Stimulated activated CD4-positive, alpha-beta T cell treated with anti-CD3 and anti-CD28 coated beads, Interleukin-1b, Interleukin-23, amount 100 ng/mL, for 48 hours (primary cell): ENCODE measurements at regions not wholly inside any gene's neighbourhood (a gene's known extent, or its start where the extent isn't known, plus 50 kb on each side); places are given as distances from the start of the nearest gene placed in this dataset.

Experiments
- DNase-seq: peaks from one replicate; pipeline ENCODE4 v3.0.0-alpha.2; 2020

DNA sequence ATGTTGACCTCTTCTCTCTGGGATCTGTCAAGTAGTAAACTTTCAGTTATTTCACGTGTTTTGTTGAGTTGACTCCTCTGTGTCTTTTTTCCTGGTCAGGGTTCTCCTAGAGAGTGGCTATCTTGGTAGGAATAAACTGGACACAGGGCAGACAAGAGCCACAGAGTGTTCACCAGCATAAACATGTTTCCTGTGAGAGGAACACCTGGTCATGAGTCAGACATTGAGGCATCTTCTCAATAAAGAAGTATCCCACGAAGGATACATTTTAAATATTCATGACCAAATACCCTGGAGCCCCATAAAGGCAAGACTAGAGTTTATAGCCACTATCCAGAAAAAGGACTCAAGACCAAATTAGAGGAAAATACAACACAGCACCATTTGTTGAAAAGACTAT, 269.7 kb upstream of the ZNF521 start:
- no peak for DNase-seq

DNA sequence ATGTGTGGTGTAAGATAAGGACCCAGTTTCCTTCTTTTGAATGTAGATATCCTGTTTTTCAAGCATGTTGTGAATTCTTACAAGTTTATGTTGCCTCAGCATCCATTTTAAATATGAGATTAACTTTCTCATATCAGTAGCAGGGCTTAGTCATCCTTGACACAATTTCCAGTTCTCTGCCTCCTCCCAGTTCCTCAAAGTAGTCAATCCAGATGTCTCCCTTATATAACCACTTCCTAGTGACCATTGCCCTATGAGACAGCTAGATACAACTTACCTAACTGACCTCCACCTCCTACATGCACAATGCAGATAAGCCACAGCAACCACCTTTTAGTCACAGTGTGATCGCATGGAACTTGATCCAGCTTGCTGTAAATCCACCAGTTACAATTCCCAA, 269.2 kb upstream of the ZNF521 start:
- no peak for DNase-seq

DNA sequence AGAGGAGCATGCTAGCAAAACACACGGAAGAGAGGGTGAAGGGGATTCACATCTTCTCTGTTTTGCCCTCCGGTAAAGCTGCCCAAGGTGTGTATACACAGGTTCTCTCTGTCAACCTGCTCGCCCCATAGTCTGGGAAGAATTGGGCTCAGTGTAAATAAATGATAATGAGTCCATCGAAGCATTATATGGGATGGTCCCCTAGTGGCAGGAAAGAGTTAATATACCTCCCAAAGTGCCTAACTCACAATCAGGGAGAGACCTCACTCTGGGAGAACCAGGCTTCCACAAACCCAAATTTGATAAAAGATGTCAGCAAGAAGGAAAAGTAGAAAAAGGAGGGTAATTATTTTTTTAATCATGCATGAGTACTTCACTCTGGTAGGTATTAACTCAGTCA, 262.2 kb upstream of the ZNF521 start:
- DNase-seq: no peak

DNA sequence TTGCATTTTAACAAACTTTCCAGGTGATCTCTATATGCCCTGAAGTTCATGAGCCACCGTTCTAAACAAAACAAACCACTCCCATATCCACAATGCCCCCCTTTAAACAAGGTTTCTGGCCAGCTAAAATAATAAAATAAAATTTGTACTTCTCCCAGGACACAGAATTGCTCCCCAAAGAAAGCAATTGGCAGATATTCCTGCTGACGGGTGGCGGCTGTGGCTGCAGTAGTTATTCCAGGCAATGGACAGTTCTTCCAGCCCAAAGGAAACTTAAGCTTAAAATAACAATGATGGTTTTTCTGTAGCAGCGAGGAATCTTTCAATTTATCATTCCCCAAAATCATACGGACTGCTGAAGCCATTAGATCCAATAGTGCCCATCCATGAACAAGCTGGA, 260.5 kb upstream of the ZNF521 start:
- no peak for DNase-seq

DNA sequence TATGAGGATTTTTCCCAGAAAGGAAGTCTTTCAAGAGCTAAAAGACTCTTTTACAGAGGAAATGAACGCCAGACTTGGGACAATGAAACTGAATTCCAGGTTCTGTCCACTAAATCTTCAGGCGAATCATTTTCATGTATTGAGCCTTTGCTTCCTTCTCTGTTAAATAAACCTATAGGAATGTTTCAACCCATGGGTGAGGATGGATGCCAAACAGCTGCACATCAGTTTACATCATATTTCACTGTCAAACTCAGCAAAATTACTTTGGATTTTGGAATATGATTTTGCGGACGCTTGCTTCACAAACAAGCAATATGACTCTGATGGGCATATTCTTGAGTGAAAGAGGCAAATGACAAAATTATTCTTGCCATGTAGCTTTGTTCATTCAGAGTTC, 256.1 kb upstream of the ZNF521 start:
- DNase-seq: no peak

DNA sequence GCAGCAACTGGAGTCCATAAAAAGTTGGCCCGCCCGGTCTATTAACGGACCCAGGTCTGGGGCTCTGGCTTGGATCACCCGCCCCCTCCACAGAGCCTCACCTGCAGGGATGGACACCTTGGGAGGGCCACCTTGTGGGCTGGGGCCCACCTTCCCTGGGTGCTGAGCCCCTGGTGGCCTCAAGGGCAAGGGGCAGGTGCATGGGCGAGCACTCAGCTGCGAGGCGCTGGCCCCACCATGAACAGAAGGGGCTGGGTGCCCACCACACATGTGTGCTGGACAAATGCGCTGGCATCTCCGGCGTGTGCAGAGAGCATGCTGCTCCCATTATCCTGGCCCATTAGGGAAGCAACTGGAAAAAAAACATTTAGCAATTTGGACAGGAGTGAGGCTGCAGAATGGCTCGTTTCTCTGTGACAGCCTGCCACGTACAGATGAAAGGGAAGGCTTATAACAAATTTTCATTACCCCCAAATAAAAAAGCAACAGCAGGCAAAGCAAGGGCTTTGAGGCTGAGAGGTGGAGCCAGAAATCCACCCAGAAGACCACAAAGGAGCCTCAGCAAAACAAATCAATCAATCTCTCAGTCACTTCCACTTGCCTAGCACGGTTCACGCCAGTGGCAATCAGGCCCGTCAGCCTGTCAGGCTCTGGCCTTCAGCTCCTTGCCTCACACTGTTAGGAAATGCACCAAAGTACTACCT, 253.1 kb upstream of the ZNF521 start:
- no peak for DNase-seq

DNA sequence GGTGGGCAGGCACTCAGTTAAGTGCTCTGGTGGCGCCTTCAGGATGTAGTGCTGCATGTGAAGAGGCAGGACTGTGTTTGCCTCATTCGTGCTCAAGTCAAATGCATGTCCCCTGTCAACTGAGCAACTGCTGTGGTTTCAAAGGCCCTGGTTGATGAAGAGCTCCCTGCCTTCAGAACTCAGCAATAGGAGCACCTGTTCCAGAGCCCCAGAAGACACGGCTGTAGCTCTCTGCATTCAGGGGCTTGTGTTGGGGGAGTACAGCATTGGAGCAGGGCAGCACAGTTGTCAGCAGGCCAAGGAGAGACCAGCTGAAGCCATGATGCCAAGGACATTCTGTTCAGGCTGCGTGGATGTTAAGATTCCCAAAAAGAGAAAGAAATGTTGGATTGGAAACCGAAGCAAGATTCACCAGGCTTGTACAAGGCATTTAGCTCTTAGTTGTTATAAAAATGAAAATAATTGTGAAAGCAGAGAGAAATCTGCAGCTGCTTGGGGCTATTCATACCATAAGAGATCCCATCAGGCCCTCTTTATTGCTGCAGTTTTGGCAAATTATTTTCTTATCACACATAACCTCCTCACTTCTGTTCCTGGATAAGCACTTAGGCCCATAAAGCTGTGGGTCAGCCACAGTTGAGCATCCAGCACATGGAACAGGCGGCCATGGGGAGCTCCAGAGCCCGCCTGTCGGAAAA, 252.4 kb upstream of the ZNF521 start:
- DNase-seq: no peak

DNA sequence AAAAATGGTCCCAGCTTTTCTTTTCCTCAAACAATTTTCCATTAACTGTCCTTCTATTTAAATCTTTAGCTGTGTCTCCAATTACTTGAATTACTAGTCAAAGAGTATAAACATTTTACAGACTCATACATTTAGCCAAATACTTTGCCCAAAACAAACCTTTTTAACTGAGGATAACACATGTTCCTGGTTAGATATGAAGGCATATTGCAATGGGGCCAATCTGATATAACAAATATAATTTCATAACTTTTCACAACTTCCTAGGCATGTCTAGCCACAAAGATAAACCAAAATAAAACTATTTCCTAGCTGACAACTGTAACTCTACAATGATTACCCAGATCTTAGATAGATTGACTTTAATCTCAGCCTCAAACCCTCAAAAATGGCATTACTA, 247.5 kb upstream of the ZNF521 start:
- DNase-seq: no peak

DNA sequence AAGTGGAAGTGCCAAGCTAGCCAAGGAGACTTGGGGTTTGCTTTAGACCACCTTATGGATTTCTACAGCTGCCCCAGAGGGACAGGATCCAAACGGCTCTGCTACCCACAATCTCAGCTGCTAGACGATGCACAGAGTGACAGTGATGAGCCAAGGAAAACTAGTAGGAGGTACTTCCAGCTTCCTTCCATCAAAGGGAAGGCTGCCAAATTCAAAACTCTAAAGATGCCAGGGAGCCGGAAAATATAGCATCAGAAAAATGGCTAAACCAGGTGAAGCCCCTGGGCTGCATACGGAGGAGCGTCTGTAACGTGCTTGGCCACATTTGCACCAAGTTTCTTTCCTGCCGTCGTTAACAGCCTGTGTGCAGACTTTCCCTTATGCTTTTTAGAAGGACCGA, 245.5 kb upstream of the ZNF521 start:
- no peak for DNase-seq

DNA sequence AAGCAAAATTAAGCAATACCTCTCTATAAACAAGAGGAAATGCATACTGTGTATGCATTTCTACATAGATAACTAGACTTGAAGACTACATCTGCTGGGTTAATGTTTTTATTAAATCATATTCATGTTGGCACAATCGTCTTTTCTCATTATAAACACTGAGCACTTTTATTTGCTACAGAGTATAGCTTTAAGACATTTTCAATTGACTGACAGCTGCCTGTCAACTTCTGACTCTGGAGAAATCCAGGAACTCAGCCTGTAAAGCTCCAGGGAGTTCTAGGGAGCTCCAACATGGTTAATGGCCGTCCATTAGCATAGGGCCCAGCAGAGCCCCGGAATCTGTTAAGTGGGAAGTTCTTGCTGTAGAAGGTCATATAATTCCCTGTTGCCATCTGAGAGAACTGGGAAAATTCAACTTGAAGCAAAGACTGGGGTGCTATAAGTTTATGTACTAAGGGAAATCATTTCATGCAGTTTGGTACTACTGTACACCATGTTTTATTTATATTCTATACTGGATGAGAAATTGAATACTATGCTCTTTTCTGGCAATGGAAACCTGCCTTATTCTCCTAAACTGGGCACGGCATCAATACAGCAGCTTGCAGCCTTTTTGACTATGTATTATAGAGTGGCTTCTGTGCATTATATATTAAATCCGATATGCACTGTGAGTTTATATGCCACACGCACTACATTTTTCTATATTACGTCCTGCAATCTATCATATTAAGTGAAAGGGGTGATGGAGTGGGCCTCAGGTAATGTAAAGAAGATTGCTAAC, 243.5 kb upstream of the ZNF521 start:
- no peak for DNase-seq

DNA sequence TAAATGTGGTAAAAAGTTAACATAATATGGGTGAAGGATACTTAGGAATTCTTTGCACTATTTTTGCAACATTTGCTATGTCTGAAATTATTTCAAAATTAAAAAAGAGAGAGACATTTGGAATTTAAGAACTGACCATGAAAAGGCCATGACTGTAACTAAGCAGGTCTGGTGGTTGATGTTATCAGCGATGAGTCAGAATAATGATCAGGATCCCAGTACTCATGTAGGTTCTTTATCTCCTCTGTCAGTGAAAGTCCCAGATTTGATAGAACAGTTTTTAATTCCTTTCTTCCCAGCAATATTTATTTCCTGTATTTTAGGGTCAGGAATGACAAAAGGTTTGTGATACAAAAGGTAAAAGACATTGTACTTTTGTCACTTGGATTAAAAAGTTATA, 242.4 kb upstream of the ZNF521 start:
- no peak for DNase-seq

DNA sequence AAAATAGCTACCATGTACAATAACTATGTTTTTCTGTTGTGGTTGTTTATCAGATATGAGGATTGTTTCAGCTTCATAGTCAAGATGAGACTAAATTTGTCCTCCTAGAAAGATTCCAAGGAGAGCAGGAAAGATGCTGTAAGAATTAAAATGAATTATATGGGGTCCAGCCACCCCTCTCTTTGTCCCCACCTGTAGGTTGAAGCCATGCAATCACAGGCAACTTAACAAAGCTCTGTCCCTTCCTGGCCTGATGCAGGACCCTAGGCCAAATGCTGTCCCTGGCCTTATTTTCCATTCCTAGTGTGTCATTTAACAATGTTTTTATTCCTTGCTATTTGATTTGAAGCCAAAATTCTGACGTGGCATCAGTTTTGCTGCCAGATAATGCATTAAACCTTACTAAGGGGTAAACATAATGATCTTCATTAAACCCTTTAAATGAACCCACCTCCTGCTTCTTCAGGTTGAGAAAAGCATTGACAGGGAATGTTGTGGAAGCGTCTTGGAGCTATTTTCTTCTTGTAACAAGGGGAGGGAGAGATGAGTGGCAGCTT, 240.9 kb upstream of the ZNF521 start:
- DNase-seq: no peak

DNA sequence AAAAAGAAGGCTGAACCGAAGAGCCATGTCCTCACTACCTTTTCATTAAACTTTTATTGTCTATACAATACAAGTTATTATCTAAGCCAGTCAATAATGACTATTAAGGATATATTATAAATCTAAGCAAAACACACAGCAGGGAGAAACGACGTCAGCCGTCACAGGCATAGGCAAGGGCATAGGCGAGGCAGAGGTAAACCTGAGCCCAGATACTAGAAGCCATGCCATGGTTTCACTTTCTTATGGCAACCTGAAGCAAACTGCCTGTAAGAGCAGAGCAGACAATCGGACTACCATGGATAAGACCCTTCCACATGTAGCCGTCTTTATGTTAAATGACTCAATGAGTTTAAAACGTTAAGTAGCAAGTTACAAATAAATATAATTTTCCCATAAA, 238.5 kb upstream of the ZNF521 start:
- no peak for DNase-seq

DNA sequence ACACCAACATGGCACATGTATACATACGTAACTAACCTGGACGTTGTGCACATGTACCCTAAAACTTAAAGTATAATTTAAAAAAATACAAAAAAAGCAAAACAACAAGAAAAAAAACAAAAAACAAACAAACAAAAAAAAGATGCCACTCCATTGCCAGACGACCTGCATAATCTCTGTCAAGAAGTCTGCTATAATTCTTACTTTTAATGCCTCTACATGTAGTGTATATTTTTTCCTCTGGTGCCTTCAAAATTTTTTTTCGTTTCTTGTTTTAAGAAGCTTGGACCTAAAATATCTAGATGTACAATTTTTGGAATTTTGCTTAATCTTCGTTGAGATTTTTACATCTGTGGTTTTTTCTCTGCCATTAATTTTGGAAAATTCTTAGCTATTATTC, 235.6 kb upstream of the ZNF521 start:
- no peak for DNase-seq

DNA sequence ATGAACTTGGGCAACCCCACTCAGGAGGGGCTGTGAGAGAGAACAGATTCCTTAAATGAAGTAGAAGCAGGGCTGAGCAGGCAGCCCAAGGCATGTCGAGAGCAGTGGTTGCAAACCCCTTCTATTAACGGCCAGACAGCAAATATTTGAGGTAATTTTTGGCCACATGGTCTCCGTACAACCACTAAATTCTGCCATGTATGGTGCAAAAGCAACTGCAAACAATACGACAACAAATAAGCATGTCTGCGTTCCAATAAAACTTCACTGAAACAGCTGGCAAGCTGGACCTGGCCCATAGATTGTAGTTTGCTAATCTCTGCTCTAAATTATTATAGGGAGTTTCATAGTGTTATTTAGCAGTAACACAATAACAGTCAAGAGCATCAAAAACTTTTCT, 217.0 kb upstream of the ZNF521 start:
- DNase-seq: no peak

DNA sequence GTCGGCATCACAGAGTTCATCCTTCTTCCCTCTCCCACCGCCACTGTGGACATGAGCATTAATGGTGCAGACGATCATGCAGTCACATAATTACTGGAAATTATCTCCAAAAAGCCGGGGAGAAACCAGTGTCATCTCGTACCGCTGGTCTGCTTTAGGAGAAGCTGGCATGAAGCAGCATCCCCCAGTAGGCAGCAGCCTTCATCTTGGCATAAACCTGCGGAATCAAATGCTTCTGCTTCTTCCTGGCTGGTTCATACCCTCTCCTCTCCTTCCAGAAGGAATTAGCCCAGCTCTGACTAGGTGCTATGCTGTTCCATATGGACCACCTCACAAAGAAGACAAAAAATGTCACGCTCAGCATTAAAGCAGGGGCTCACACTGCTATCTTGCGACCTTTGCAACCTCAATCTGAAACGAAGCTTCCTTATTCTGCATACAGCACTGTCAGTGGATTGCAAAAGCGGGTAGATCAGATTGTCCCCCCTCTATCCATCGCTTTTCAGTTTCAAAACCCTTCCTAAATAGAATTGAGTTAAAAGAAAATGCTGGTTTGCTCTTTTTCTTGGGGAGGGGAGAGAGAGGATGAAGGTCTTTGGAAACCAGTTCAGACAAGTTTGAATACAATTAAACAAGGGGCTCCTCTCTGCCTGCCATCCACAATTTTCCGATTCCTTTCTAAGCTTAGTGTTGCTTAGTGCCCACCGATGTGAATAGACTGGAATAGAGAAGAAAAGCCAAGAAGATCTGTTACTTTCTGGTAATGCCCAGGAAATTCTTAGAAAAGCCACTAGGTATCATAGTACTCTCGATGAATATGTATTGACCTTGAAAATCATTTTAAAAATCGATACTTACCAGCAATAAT, 212.1 kb upstream of the ZNF521 start:
- DNase-seq: no peak

DNA sequence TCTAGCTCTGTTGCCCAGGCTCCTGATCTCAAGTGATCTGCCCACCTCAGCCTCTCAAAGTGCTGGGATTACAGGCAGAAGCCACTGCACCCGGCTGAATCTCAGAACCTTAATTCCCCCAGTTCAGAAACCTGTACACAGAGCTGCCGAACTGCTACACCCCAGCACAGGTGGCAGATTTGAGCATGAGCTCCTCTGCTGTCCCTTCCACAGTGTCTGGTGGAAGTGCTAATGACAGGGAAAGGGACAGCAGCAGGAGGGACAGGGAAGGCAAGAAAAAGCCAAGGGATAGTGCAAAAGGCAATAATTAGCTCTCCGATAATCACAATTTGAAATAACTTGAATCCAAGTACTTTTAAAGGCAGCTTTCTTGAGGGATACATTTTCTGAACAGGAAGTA, 211.4 kb upstream of the ZNF521 start:
- DNase-seq: no peak

DNA sequence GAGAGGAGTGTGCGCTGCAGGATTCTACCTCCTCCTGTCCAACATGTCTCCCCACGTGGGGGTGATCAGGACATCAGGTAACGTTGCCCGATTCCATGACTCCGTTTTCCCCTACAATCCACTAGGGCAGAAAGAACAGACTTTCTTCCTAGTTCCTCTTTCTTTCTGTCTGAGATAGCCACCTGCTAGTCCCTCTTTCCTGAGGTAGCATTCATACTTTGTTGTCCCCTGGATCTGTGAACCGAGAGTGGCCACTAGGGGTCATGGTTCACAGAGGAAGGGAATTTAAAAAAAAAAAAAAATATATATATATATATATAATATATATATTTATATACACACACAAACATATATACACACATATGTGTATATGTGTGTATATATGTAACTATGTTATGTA, 210.0 kb upstream of the ZNF521 start:
- no peak for DNase-seq

DNA sequence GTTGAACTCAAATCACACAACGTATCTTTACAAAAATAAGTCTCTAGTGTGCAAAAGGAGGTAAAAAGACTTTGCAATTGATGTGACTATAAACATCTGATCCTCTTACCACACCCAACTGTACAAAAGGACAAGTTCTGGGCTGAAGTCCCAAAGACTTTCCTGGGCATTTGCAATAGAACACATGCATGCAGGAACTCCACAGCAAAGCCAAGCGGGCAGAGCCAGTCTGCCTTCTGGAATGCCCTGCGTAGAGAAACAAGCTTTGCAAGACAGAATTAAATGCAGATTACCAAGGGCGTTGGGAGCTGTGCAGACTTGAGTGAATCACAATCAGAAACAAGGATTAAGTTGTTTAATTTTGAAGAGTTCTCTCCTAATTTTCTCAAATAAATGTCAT, 208.4 kb upstream of the ZNF521 start:
- no peak for DNase-seq

DNA sequence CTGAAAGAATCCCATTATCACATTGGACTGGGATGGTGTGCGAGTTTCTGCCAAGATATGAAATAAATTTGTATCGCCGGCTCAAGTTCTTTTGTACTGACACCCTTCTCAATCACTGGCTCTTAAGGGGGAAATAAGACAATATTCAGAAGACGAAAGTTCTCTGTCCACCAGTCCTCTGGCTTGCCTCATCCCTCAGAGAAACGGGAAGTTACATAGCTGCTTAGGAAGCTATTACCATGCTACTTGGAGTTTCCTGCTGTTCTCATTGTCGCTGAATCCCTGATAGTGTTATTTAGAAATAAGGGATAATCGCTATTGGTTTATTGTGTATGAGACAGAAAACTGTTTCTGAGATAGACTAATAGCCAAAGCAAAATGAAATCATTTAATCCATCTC, 205.0 kb upstream of the ZNF521 start:
- no peak for DNase-seq

DNA sequence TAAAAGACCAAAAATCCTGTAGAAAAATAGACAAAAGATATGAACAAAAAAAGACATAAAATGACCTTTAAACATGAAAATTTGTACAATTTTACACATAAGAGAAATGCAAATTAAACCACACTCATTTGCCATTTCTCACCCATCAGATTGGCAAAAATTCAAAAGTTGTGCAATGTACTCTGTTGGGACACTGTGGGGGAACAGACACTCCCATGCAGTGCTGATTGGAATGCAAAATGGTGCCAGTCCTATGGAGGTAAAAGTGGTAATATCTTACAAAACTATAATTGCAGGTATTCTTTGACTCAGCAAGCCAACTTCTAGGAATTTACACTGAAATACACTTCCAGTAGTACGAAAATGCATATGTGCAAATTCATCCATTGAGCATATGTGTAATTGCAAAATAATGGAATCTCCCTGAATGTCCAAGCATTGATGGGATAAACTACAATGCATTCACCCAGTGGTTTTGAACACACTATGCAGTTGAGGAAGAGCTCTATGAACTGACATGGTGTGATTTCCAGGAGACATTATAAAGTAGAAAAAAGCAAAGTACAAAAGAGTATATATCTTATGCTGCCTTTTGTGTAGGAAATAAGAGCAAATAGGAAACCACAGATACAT, 201.8 kb upstream of the ZNF521 start:
- DNase-seq: no peak

DNA sequence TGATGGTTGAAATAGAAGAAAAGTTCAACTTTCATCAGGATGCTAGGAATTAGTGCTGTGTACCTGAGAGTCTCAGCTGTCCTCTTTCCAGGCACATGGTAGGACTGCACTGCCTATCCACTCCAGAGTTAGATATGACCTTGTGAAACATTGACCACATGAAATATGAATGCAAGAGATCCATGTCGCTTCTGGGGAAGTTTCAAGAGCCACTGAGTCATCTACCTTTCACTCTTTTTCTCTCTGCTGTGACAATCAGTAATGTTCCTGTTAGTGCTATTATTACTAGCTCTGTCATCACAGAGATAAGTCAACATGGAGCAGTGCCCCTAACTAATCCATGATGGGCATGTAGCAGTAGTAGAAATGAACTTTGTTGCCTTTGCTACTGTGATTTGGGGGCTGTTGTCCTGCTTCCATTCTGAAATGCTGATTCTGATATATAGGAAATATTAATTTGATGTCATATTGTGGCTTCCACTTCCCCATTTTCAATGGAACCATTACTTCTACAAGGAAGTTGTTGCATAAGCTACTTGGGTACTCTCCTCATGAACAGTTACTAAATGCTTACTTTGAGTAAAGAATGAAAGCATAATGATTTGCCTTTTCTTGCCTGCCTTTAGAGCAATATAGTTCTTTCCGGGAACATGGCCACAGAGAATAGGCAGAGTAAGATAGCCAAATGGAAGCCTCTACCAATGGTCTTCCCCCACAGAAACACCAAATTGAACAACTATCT, 192.8 kb upstream of the ZNF521 start:
- DNase-seq: no peak
